Retinal pigment epithelial cell (primary cell): ENCODE measurements at regions not wholly inside any gene's neighbourhood (a gene's known extent, or its start where the extent isn't known, plus 50 kb on each side); places are given as distances from the start of the nearest gene placed in this dataset.
"Not testable (repeated sequence)": the region's sequence is repeated elsewhere in the genome, so short reads cannot be mapped to it uniquely, and the experiment has no call there.

Experiments used
- DNase-seq: peaks from one replicate; pipeline ENCODE4 v3.0.0-alpha.2; 2010; ENCODE audit warnings: low read depth
- H3K4me3 ChIP-seq: 2 replicates; pipeline ENCODE4 v1.5.1; 2011; ENCODE audit warnings: mild to moderate bottlenecking, low read length, control low read depth, moderate library complexity
- CTCF ChIP-seq: conservative IDR thresholded peaks from 2 replicates; pipeline ENCODE4 v1.5.1; 2011; ENCODE audit warnings: low read depth, low read length, control low read depth, inconsistent platforms

- H3K4me3 ChIP-seq = no peak overlapping the region
- no peak for DNase-seq
- TF ChIP-seq CTCF = no peak
These were observed 250.9 kb upstream of the SULF2 start for GRCh38 chr20:48035961-48036731.

DNA sequence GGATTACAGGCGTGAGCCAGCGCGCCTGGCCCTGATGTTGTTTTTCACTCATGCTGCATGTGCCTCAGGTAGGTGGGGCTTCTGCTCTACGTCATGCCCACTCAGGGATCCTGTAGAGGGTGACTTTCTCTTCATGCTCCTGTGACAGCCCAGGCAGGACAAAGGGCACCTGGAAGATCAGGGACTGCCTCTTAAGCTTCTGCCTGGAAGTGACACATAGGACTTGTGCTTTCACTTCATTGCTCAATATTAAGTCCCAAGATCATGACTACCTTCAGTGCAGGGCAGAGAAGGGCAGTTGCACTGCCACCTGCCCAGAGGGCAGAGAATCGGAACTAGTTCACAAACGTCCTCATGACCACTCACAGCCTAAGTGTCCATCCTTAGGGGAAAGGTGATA lies 249.5 kb upstream of the SULF2 start:
- TF ChIP-seq CTCF = no peak

DNA sequence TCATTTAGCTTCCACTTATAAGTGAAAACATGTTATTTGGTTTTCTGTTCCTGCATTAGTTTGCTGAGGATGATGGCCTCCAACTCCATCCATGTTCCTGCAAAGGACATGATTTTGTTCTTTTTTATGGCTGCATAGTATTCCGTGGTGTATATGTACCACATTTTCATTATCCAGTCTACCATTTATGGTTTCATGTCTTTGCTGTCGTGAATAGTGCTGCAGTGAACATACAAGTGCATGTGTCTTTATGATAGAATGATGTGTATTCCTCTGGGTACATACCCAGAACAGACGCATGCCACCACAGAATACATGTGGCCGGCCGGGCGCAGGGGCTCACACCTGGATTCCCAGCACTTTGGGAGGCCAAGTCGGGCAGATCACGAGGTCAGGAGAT lies 247.7 kb upstream of the SULF2 start:
- DNase-seq, H3K4me3 ChIP-seq: not testable (repeated sequence)

More for the DNA sequence above, 249.5 kb upstream of the SULF2 start:
- no peak for DNase-seq
- no peak overlapping the region for H3K4me3 ChIP-seq

DNA sequence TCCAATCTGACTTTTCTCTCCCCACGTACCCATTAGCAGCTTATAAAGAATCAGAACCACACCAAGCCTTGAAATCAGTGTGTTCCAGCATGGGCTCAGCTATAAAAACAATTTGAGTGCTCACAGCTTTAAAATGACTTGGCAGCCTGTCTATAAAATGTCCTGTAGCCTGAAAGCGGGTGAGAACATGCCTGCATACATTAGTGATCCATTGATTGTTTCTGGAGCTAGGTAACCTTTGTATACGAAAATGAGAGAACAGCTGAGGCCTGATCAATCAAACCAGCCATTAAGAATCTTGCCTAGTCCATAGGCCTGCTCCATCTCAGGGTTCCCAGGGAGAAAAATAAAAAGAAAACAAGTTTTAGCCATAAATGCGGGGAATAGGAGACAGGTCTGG lies 245.8 kb upstream of the SULF2 start:
- DNase-seq = no peak
- TF ChIP-seq CTCF = no peak
- H3K4me3 ChIP-seq = no peak overlapping the region

- no peak overlapping the region for H3K4me3 ChIP-seq
- DNase-seq = no peak
- TF ChIP-seq CTCF = no peak
These were observed 241.8 kb upstream of the SULF2 start for GRCh38 chr20:48026981-48027592.

GRCh38 chr20:48025661-48026060 lies 240.4 kb upstream of the SULF2 start:
- DNase-seq = no peak
- no peak for TF ChIP-seq CTCF
- no peak overlapping the region for H3K4me3 ChIP-seq

DNA sequence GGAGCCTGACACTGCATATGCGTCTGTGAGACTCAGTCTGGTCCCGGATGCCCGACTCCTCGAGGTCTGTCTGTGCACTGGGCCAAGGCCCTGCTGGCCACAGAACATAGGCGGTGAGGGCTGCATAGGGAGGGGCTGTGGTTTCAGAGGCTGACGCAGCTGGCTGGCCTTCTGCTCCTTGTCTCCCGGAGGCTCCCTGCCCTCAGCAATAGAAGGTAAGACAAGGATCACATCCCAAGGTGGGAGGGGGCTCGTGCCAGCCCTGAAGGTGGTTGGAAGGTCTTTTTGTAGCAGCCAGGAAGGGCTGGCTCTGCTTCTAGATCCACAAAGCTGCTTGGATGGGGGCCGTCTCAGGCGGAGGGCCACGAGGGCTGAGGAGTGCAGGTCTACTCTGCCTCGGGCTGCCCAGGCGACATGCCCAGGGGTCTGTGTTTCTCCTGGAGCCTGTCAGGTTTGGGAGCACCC lies 239.8 kb upstream of the SULF2 start:
- no peak for DNase-seq
- no peak overlapping the region for H3K4me3 ChIP-seq

More for the DNA sequence above, 239.8 kb upstream of the SULF2 start:
- no peak for TF ChIP-seq CTCF
